ENCODE measurements at regions not wholly inside any gene's neighbourhood (a gene's known extent, or its start where the extent isn't known, plus 50 kb on each side); places are given as distances from the start of the nearest gene placed in this dataset.
"Not testable (repeated sequence)": the region's sequence is repeated elsewhere in the genome, so short reads cannot be mapped to it uniquely, and the experiment has no call there.

GRCh38 chr17:72448019-72448418, 327.2 kb downstream of the SOX9 start:
- no peak for DNase-seq (ENCODE audit: low read depth)

- no peak for DNase-seq (ENCODE audit: low read depth)
Measured at GRCh38 chr17:72452286-72453173, 331.7 kb downstream of the SOX9 start.

- no peak for DNase-seq (ENCODE audit: low read depth)
Measured at GRCh38 chr17:72454342-72454741, 333.5 kb downstream of the SOX9 start.

- DNase-seq (ENCODE audit: low read depth), result no peak
Measured at GRCh38 chr17:72455562-72455961, 334.7 kb downstream of the SOX9 start.

GRCh38 chr17:72456075-72456474, 335.3 kb downstream of the SOX9 start:
- no peak for DNase-seq (ENCODE audit: low read depth)

- no peak for DNase-seq (ENCODE audit: low read depth)
Measured at GRCh38 chr17:72457712-72458111, 336.9 kb downstream of the SOX9 start.

GRCh38 chr17:72458301-72458700, 337.5 kb downstream of the SOX9 start:
- no peak for DNase-seq (ENCODE audit: low read depth)

GRCh38 chr17:72460711-72461110, 339.9 kb downstream of the SOX9 start:
- DNase-seq (ENCODE audit: low read depth), result no peak

- DNase-seq (ENCODE audit: low read depth), result no peak
Measured at GRCh38 chr17:72461757-72462156, 340.9 kb downstream of the SOX9 start.

- DNase-seq (ENCODE audit: low read depth), result no peak
Measured at GRCh38 chr17:72462407-72462806, 341.6 kb downstream of the SOX9 start.

- DNase-seq (ENCODE audit: low read depth), result no peak
Measured at GRCh38 chr17:72462814-72463213, 342.0 kb downstream of the SOX9 start.

GRCh38 chr17:72463287-72464102, 342.7 kb downstream of the SOX9 start:
- no peak for DNase-seq (ENCODE audit: low read depth)

GRCh38 chr17:72464221-72464620, 343.4 kb downstream of the SOX9 start:
- DNase-seq (ENCODE audit: low read depth), result not testable (repeated sequence)

GRCh38 chr17:72465191-72466024, 344.6 kb downstream of the SOX9 start:
- no peak for DNase-seq (ENCODE audit: low read depth)

- DNase-seq (ENCODE audit: low read depth), result no peak
Measured at GRCh38 chr17:72466199-72466598, 345.4 kb downstream of the SOX9 start.

- no peak for DNase-seq (ENCODE audit: low read depth)
Measured at GRCh38 chr17:72466606-72467005, 345.8 kb downstream of the SOX9 start.

GRCh38 chr17:72467841-72468653, 347.2 kb downstream of the SOX9 start:
- no peak for DNase-seq (ENCODE audit: low read depth)

- no peak for DNase-seq (ENCODE audit: low read depth)
Measured at GRCh38 chr17:72468841-72469240, 348.0 kb downstream of the SOX9 start.

- DNase-seq (ENCODE audit: low read depth), result no peak
Measured at GRCh38 chr17:72470121-72470705, 349.4 kb downstream of the SOX9 start.

- no peak for DNase-seq (ENCODE audit: low read depth)
Measured at GRCh38 chr17:72470734-72471133, 349.9 kb downstream of the SOX9 start.

GRCh38 chr17:72471296-72471695, 350.5 kb downstream of the SOX9 start:
- DNase-seq (ENCODE audit: low read depth), result no peak
